Type B pancreatic cell (in vitro differentiated cells): ENCODE measurements at regions not wholly inside any gene's neighbourhood (a gene's known extent, or its start where the extent isn't known, plus 50 kb on each side); places are given as distances from the start of the nearest gene placed in this dataset.

ENCODE experiments used
- DNase-seq: peaks from one replicate; pipeline ENCODE4 v3.0.0; 2021; ENCODE audit warnings: mixed read lengths; ENCODE audit not compliant: unreplicated experiment; ENCODE audit errors: extremely low spot score
- H3K27ac Mint-ChIP-seq: 2 replicates; pipeline ENCODE4 v1.8.0; 2021; ENCODE audit warnings: mild to moderate bottlenecking, mixed read lengths
- H3K27me3 Mint-ChIP-seq: 2 replicates; pipeline ENCODE4 v1.8.0; 2021; ENCODE audit warnings: mixed read lengths
- H3K36me3 Mint-ChIP-seq: 2 replicates; pipeline ENCODE4 v1.8.0; 2021; ENCODE audit warnings: mixed read lengths
- H3K4me1 Mint-ChIP-seq: one replicate; pipeline ENCODE4 v1.8.0; 2021; ENCODE audit warnings: mixed read lengths; ENCODE audit not compliant: unreplicated experiment
- H3K4me3 Mint-ChIP-seq: 2 replicates; pipeline ENCODE4 v1.8.0; 2021; ENCODE audit warnings: mild to moderate bottlenecking, mixed read lengths
- H3K9me3 Mint-ChIP-seq: 2 replicates; pipeline ENCODE4 v1.8.0; 2021; ENCODE audit warnings: mixed read lengths
- TF ChIP-seq, protein P1 (sequence below): fragments of 200-600 bp; sonication (generic); conservative IDR thresholded peaks from 2 replicates; pipeline ENCODE4 v1.5.0; 2021; ENCODE audit warnings: antibody characterized with exemption, mild to moderate bottlenecking

DNA sequence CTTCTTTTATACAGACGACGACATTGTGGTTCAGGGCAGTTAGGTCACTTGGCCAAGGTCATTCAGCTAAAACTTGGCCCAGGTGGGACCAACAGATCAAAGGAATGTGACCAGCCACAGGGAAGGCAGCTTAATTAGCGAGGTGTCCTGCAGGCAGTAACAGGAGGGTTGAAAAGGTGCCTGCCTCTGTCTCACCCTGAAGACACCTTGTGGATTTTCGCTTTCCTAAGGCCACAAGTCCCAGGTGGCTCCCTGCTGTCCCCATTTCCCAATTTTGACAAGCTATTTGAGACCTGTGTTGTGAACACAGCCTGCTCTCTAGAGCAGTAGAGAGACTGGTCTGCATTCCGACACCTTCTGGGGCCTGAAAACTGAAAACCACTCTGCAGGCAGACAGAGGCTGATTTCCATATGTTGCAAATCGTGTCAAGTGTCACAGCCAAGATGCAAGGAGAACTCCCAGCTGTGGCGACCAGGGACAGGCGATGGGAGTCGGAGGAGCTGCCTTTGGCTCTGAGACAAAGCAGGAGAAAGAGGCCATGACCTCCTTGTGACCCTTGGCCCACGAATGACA is 593.1 kb upstream of the CDH5 start:
- peaks cover 42% of the 10 kb centered on the region for H3K4me1 Mint-ChIP-seq
- TF ChIP-seq, protein P1, sequence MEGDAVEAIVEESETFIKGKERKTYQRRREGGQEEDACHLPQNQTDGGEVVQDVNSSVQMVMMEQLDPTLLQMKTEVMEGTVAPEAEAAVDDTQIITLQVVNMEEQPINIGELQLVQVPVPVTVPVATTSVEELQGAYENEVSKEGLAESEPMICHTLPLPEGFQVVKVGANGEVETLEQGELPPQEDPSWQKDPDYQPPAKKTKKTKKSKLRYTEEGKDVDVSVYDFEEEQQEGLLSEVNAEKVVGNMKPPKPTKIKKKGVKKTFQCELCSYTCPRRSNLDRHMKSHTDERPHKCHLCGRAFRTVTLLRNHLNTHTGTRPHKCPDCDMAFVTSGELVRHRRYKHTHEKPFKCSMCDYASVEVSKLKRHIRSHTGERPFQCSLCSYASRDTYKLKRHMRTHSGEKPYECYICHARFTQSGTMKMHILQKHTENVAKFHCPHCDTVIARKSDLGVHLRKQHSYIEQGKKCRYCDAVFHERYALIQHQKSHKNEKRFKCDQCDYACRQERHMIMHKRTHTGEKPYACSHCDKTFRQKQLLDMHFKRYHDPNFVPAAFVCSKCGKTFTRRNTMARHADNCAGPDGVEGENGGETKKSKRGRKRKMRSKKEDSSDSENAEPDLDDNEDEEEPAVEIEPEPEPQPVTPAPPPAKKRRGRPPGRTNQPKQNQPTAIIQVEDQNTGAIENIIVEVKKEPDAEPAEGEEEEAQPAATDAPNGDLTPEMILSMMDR: no peak
- H3K36me3 Mint-ChIP-seq: peaks cover 11% of the 10 kb centered on the region
- no peak for DNase-seq
- no peaks in the 10 kb centered on the region for H3K27me3 Mint-ChIP-seq
- no peak overlapping the region for H3K4me3 Mint-ChIP-seq
- no peak overlapping the region for H3K27ac Mint-ChIP-seq
- H3K9me3 Mint-ChIP-seq: peaks cover 21% of the 10 kb centered on the region

GRCh38 chr16:65772134-65772732 is 594.3 kb upstream of the CDH5 start:
- Mint-ChIP-seq H3K9me3 (peaks cover 18% of the 10 kb centered on the region), H3K4me1 (peaks cover 51% of the 10 kb centered on the region), H3K27me3 (no peaks in the 10 kb centered on the region), H3K4me3 (no peak overlapping the region), H3K36me3 (peaks cover 9% of the 10 kb centered on the region), H3K27ac (no peak overlapping the region)
- DNase-seq: no peak
- TF ChIP-seq, protein P1: no peak

GRCh38 chr16:65771707-65772106 is 594.8 kb upstream of the CDH5 start:
- Mint-ChIP-seq H3K4me1 (peaks cover 53% of the 10 kb centered on the region), H3K27me3 (no peaks in the 10 kb centered on the region), H3K9me3 (peaks cover 13% of the 10 kb centered on the region), H3K4me3 (no peak overlapping the region), H3K27ac (no peak overlapping the region), H3K36me3 (peaks cover 6% of the 10 kb centered on the region)
- TF ChIP-seq, protein P1: no peak
- no peak for DNase-seq

DNA sequence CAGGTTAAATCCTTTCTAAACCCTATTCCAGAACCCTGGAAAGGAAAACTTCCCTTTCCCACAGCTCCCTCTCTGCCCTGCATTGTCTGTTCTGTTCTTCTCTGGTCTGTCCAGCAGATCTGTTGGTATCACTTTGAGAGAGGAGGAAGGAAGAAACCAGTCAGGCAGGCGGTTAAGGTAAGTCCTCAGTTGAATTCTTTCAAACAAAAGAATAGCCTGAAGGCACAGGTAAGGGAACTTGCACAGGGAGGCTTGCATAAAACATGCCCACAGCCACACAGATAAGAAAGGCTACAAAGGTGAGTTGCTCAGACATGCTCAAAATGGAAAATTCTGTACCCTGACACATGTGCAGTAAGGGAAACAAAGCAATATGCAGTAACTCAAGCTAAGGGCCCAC is 595.7 kb upstream of the CDH5 start:
- H3K4me3 Mint-ChIP-seq: no peak overlapping the region
- H3K4me1 Mint-ChIP-seq: peaks cover 51% of the 10 kb centered on the region
- H3K27ac Mint-ChIP-seq: no peak overlapping the region
- H3K36me3 Mint-ChIP-seq: peaks cover 6% of the 10 kb centered on the region
- H3K27me3 Mint-ChIP-seq: no peaks in the 10 kb centered on the region
- DNase-seq: no peak
- peaks cover 13% of the 10 kb centered on the region for H3K9me3 Mint-ChIP-seq
- TF ChIP-seq, protein P1: no peak

GRCh38 chr16:65769776-65770438 is 596.6 kb upstream of the CDH5 start:
- H3K9me3 Mint-ChIP-seq: peaks cover 13% of the 10 kb centered on the region
- H3K4me3 Mint-ChIP-seq: no peak overlapping the region
- peaks cover 6% of the 10 kb centered on the region for H3K36me3 Mint-ChIP-seq
- H3K27me3 Mint-ChIP-seq: no peaks in the 10 kb centered on the region
- DNase-seq: no peak
- no peak overlapping the region for H3K27ac Mint-ChIP-seq
- TF ChIP-seq, protein P1: no peak
- peaks cover 49% of the 10 kb centered on the region for H3K4me1 Mint-ChIP-seq
